ENCODE measurements at regions not wholly inside any gene's neighbourhood (a gene's known extent, or its start where the extent isn't known, plus 50 kb on each side); places are given as distances from the start of the nearest gene placed in this dataset.

GRCh38 chr10:8696746-8697145 lies 642.3 kb downstream of the GATA3 start:
- DNase-seq (ENCODE audit: low spot score): no peak

GRCh38 chr10:8700689-8701088 lies 646.2 kb downstream of the GATA3 start:
- no peak for DNase-seq (ENCODE audit: low spot score)

DNA sequence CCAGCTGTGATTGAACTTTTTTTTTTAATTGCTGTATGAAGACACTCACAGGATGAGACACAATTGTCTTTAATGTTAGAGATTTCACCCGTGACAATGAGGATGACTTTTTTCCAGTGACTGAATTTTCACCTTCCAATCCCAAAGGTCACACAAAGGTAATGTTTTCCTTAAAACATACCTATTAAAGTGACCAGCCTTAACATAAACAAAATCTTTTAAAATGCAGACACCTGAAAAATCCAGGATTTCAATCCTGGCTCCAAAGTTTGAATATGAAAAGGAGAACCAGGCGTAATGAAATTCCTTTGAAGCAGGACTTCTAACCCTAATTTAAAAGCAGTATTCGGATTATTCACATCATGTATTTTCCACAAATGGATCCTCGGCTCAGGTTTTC lies 647.7 kb downstream of the GATA3 start:
- no peak for DNase-seq (ENCODE audit: low spot score)

- DNase-seq (ENCODE audit: low spot score): no peak
These were observed 650.9 kb downstream of the GATA3 start for GRCh38 chr10:8705415-8705814.

- DNase-seq (ENCODE audit: low spot score): no peak
These were observed 658.2 kb downstream of the GATA3 start for GRCh38 chr10:8712656-8713055.

- DNase-seq (ENCODE audit: low spot score): no peak
These were observed 665.5 kb downstream of the GATA3 start for GRCh38 chr10:8719971-8720370.

DNA sequence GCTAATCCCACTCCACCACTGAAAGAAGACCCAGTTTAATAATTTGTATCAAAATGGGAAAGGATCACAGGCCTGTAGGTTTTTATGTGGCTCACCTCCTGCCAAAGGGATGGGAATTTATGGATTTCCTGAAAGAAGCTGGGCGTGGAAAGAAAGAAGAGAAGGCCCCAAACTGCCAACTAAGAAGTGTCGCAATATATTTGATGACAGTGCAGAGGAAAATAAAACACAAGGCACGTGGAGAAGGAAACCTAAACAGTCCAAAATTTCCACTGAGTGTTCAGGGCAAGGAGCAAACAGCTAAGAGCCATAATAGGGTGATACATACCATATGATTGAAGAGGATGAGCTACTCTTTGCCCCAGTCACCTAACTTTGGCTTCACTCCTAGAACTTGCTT lies 667.2 kb downstream of the GATA3 start:
- DNase-seq (ENCODE audit: low spot score): no peak

DNA sequence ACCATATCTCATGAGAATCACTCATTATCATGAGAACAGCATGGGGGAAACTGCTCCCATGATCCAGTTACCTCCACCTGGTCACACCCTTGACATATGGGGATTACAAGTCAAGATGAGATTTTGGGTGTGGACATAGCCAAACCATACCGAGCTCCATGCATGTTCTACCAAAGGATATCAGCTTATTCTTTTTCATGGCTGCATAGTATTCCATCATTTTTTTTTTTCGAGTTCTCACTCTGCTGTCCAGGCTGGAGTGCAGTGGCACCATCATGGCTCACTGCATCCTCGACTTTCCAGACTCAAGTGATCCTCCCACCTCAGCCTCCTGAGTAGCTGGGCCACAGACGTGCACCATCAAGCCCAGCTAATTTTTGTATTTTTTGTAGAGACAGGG lies 668.3 kb downstream of the GATA3 start:
- no peak for DNase-seq (ENCODE audit: low spot score)

- DNase-seq (ENCODE audit: low spot score): no peak
These were observed 670.9 kb downstream of the GATA3 start for GRCh38 chr10:8725343-8725742.

GRCh38 chr10:8726084-8726778 lies 671.7 kb downstream of the GATA3 start:
- no peak for DNase-seq (ENCODE audit: low spot score)

GRCh38 chr10:8726779-8727084 lies 672.2 kb downstream of the GATA3 start:
- DNase-seq (ENCODE audit: low spot score): no peak

GRCh38 chr10:8731121-8732095 lies 676.9 kb downstream of the GATA3 start:
- DNase-seq (ENCODE audit: low spot score): no peak

- DNase-seq (ENCODE audit: low spot score): no peak
These were observed 684.5 kb downstream of the GATA3 start for GRCh38 chr10:8738987-8739386.

- DNase-seq (ENCODE audit: low spot score): no peak
These were observed 697.8 kb downstream of the GATA3 start for GRCh38 chr10:8752146-8752843.

GRCh38 chr10:8758029-8758428 lies 703.5 kb downstream of the GATA3 start:
- DNase-seq (ENCODE audit: low spot score): peak; percentile 9

DNA sequence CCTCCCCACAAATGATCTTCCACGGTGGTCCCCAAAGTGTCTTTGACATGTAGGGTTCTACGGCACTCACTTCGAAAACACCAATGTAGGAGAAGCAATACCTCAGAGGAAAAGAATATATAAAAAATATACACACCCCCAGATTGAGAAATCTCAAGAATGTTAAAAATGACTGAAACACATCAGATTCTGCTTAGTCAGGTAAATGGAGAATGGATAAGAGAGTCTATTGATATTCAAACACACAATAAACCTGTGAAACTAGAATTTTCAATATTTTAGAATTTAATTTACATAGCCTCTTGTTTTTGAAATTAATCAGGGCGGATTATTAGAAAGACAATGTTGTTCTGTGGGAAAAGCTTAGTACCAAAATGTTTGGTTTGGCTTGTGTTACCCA lies 712.4 kb downstream of the GATA3 start:
- DNase-seq (ENCODE audit: low spot score): no peak

DNA sequence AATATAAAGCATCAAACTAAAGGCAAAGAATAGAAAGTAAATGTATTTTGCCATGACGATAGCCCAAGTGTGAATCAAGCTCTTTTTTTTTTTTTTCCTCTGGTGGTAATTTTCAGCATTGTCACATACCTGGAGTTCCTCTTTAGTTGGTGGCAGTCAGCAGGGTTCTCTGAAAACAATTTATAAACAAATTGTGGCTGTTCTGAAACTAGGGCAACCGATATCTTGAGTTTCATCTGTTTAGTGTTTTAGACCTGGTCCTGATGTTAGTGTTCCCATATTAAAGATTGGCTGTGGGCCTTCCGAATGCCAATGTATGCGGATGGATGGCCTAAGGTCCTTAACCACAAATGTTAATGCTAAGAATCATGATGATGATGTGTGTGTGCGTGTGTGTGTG lies 713.1 kb downstream of the GATA3 start:
- DNase-seq (ENCODE audit: low spot score): no peak

GRCh38 chr10:8768341-8768740 lies 713.9 kb downstream of the GATA3 start:
- DNase-seq (ENCODE audit: low spot score): no peak

DNA sequence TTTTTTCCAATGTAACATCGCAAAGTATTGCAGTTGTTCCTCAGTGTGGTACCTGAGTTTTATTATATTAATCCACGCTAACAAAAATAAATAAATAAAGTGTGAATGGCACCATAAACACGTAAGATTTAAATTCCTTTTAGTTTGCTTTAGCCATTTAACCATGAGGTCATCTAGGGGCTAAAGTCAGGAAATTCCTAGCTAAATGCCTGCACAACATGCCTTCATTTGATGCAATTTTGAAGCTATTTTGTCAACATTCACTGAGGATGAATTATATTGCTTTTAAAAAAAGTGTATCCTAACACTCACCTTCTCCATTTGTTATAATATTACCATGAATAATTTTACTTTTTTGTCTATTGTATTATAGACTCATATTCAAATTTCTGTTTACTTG lies 714.4 kb downstream of the GATA3 start:
- no peak for DNase-seq (ENCODE audit: low spot score)

GRCh38 chr10:8776926-8777622 lies 722.6 kb downstream of the GATA3 start:
- no peak for DNase-seq (ENCODE audit: low spot score)

DNA sequence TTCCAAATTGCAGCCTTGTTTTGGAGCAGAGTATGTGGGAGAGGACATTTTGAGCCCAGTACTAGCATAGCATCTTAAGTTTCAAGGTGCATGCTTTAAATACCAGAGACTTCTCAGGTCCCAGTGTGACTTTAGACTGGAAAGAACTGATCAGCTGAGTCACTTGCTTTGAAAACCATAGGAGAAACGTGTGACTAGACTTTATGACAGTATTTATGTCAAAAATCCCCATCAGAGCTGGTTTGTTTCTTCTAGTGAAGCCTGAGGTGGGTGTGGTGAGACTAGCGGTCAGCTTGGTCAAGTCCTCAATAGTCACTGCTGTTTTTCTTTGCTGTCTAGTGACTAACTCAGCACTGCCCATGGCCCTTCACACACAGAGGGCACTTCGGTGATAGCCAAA lies 724.2 kb downstream of the GATA3 start:
- DNase-seq (ENCODE audit: low spot score): no peak

GRCh38 chr10:8787649-8788048 lies 733.2 kb downstream of the GATA3 start:
- no peak for DNase-seq (ENCODE audit: low spot score)

Data from SW480 (cell line).